ENCODE measurements at regions not wholly inside any gene's neighbourhood (a gene's known extent, or its start where the extent isn't known, plus 50 kb on each side); places are given as distances from the start of the nearest gene placed in this dataset.

- no peak for ATAC-seq (ENCODE audit: low read depth)
Measured at GRCh38 chr19:30131246-30131645, 189.2 kb downstream of the URI1 start.

More at GRCh38 chr19:30131246-30131645, 189.2 kb downstream of the URI1 start:
- in situ Hi-C loops (cut with MboI; ENCODE audit: low sequenced_read_pairs) (no loop called here), intact Hi-C loops (cut with micrococcal nuclease) (no loop called here), dilution Hi-C loops (cut with HindIII; ENCODE audit: low sequenced_read_pairs, unreplicated experiment) (no loop called here)
- H4K5ac ChIP-seq (ENCODE audit: low read depth, low read length): no peak overlapping the region
- no peak overlapping the region for H3K4ac ChIP-seq (ENCODE audit: low read depth, low read length)
- H3K56ac ChIP-seq (ENCODE audit: extremely low read depth, insufficient read depth, low read length): no peak overlapping the region
- no peak overlapping the region for H4K91ac ChIP-seq (ENCODE audit: insufficient read depth, low read depth, low read length)
- no peak overlapping the region for H2BK120ac ChIP-seq (ENCODE audit: low read depth, low read length)
- H2AK9ac ChIP-seq (replicated peaks; ENCODE audit: low read depth, low read length, poor library complexity): no peak overlapping the region
- H4K8ac ChIP-seq (ENCODE audit: low read depth in 2 of 2, low read length in 2 of 2): no peak overlapping the region
- H3K36me3 ChIP-seq (ENCODE audit: control insufficient read depth, insufficient read depth, low read length): no peaks in the 10 kb centered on the region
- H2BK5ac ChIP-seq (ENCODE audit: low read depth, low read length, poor library complexity, severe bottlenecking): no peak overlapping the region
- no peak overlapping the region for H3K9ac ChIP-seq (ENCODE audit: low read depth, low read length)
- POLR2A ChIA-PET (ENCODE audit: unreplicated experiment): no interaction called here
- H3K4me2 ChIP-seq (ENCODE audit: low read depth, low read length): no peak overlapping the region
- no peaks in the 10 kb centered on the region for H3K4me1 ChIP-seq (ENCODE audit: control insufficient read depth, insufficient read depth, low read length)
- H2BK15ac ChIP-seq (ENCODE audit: low read depth, low read length): no peak overlapping the region
- no peak overlapping the region for H2BK20ac ChIP-seq (ENCODE audit: low read depth, low read length)
- H3K9me1 ChIP-seq (ENCODE audit: insufficient read depth, low read length): no peaks in the 10 kb centered on the region
- no peak overlapping the region for H2AK5ac ChIP-seq (ENCODE audit: low read depth, low read length)
- no peak overlapping the region for H2AFZ ChIP-seq (replicated peaks; ENCODE audit: low read length, poor library complexity)
- no peaks in the 10 kb centered on the region for H4K20me1 ChIP-seq (ENCODE audit: insufficient read depth, low read length)
- peaks cover 12% of the 10 kb centered on the region for H3K9me3 ChIP-seq (ENCODE audit: control insufficient read depth, insufficient read depth, low read length)
- H3K27me3 ChIP-seq (ENCODE audit: control insufficient read depth, insufficient read depth, low read length): no peaks in the 10 kb centered on the region
- H3K79me1 ChIP-seq (ENCODE audit: low read depth in 1 of 2, low read length in 2 of 2): no peaks in the 10 kb centered on the region
- CTCF ChIA-PET: no interaction called here
- TF ChIP-seq, protein P1, sequence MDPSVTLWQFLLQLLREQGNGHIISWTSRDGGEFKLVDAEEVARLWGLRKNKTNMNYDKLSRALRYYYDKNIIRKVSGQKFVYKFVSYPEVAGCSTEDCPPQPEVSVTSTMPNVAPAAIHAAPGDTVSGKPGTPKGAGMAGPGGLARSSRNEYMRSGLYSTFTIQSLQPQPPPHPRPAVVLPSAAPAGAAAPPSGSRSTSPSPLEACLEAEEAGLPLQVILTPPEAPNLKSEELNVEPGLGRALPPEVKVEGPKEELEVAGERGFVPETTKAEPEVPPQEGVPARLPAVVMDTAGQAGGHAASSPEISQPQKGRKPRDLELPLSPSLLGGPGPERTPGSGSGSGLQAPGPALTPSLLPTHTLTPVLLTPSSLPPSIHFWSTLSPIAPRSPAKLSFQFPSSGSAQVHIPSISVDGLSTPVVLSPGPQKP (IDR thresholded peaks at IDR 0.05; ENCODE audit: borderline replicate concordance, low read depth, low read length): no peak
- H3K4me3 ChIP-seq (ENCODE audit: insufficient read depth, low read depth, low read length): no peak overlapping the region
- H3K27ac ChIP-seq (ENCODE audit: insufficient read depth, low read length): no peak overlapping the region
- no peak for DNase-seq
- no peak overlapping the region for H3K23ac ChIP-seq (ENCODE audit: low read depth, low read length)
- BruUV-seq (replicated peaks): no TSS peak
- 10% methylated on average over 2 of the region's 5 CpGs; no CpG with 5 or more reads in 1 of the 2 experiments for WGBS, 2 experiments (ENCODE audit: extremely low coverage in 2 of 2, insufficient read length in 1 of 2)
- no peak overlapping the region for H3K14ac ChIP-seq (replicated peaks; ENCODE audit: low read depth, low read length)
- no peak overlapping the region for H3K18ac ChIP-seq (ENCODE audit: low read depth, low read length)

Data from IMR-90 (cell line).